GM23338 (cell line): ENCODE measurements at regions not wholly inside any gene's neighbourhood (a gene's known extent, or its start where the extent isn't known, plus 50 kb on each side); places are given as distances from the start of the nearest gene placed in this dataset.

ENCODE experiments used
- ATAC-seq: fragments of 200-7000 bp; cut with Tn5 transposase; 3 replicates; pipeline ENCODE4 v1.9.1; 2020
- DNase-seq: peaks from one replicate; pipeline ENCODE4 v3.0.0-alpha.2; 2015; ENCODE audit warnings: low spot score
- H2AFZ ChIP-seq: fragments of 200-600 bp; sonication (generic); 2 replicates; pipeline ENCODE4 v1.8.0; 2016; ENCODE audit warnings: antibody characterized with exemption, mild to moderate bottlenecking, moderate library complexity
- H3F3A ChIP-seq: fragments of 200-600 bp; sonication (generic); replicated peaks from 2 replicates; pipeline ENCODE4 v1.8.0; 2017; ENCODE audit warnings: antibody characterized with exemption, mixed run types, low read depth
- H3K27ac ChIP-seq: fragments of 200-600 bp; sonication (generic); 2 replicates; pipeline ENCODE4 v1.6.1; 2016; ENCODE audit warnings: low read depth
- H3K27me3 ChIP-seq: fragments of 200-600 bp; sonication (generic); 2 replicates; pipeline ENCODE4 v1.8.0; 2016; ENCODE audit warnings: mild to moderate bottlenecking, mixed run types, moderate library complexity; ENCODE audit not compliant: insufficient read depth
- H3K36me3 ChIP-seq: fragments of 200-600 bp; sonication (generic); 2 replicates; pipeline ENCODE4 v1.8.0; 2016; ENCODE audit warnings: mild to moderate bottlenecking; ENCODE audit not compliant: insufficient read depth
- H3K4me1 ChIP-seq: fragments of 200-600 bp; sonication (generic); 2 replicates; pipeline ENCODE4 v1.8.0; 2016; ENCODE audit warnings: mild to moderate bottlenecking, moderate library complexity; ENCODE audit not compliant: insufficient read depth
- H3K4me2 ChIP-seq: fragments of 200-600 bp; sonication (generic); 2 replicates; pipeline ENCODE4 v1.7.1; 2017; ENCODE audit warnings: mixed run types
- H3K4me3 ChIP-seq: fragments of 200-600 bp; sonication (generic); 2 replicates; pipeline ENCODE4 v1.6.1; 2016; ENCODE audit warnings: mixed run types
- H3K79me2 ChIP-seq: fragments of 200-600 bp; sonication (generic); replicated peaks from 2 replicates; pipeline ENCODE4 v1.8.0; 2017; ENCODE audit warnings: mild to moderate bottlenecking; ENCODE audit not compliant: insufficient read depth
- H3K9me2 ChIP-seq: fragments of 200-600 bp; sonication (generic); 2 replicates; pipeline ENCODE4 v1.8.0; 2017; ENCODE audit not compliant: insufficient read depth
- H4K20me1 ChIP-seq: fragments of 200-600 bp; sonication (generic); replicated peaks from 2 replicates; pipeline ENCODE4 v1.8.0; 2017; ENCODE audit warnings: mild to moderate bottlenecking; ENCODE audit not compliant: insufficient read depth
- H3K27ac Mint-ChIP-seq: 2 replicates; pipeline ENCODE4 v1.8.0; 2020; ENCODE audit warnings: inconsistent platforms, mild to moderate bottlenecking, moderate library complexity, mixed read lengths
- H3K27me3 Mint-ChIP-seq: 3 replicates; pipeline ENCODE4 v1.8.0; 2022; ENCODE audit warnings: low read depth, mild to moderate bottlenecking, moderate library complexity, mixed read lengths, inconsistent platforms; ENCODE audit not compliant: insufficient read depth, poor library complexity
- H3K36me3 Mint-ChIP-seq: 3 replicates; pipeline ENCODE4 v1.8.0; 2021; ENCODE audit warnings: low read depth, mild to moderate bottlenecking, inconsistent platforms, moderate library complexity, mixed read lengths
- H3K4me1 Mint-ChIP-seq: 3 replicates; pipeline ENCODE4 v1.8.0; 2020; ENCODE audit warnings: mild to moderate bottlenecking, inconsistent platforms, mixed read lengths
- H3K4me3 Mint-ChIP-seq: 3 replicates; pipeline ENCODE4 v1.8.0; 2021; ENCODE audit warnings: moderate library complexity, mild to moderate bottlenecking, inconsistent platforms, mixed read lengths
- H3K9me3 Mint-ChIP-seq: 3 replicates; pipeline ENCODE4 v1.8.0; 2020; ENCODE audit warnings: moderate library complexity, mild to moderate bottlenecking, inconsistent platforms, mixed read lengths
- CREB1 ChIP-seq: fragments of 250-450 bp; sonication (Bioruptor Pico); IDR thresholded peaks from 2 replicates; pipeline ENCODE4 v1.5.0; 2020; ENCODE audit warnings: low read depth, mild to moderate bottlenecking, moderate library complexity
- CTCF ChIP-seq, 2 experiments: fragments of 200-600 bp in 1 of 2; sonication (generic) in 1 of 2; conservative IDR thresholded peaks; 2 replicates each; pipeline versions ENCODE4 v1.5.1 to v1.6.1; 2016 to 2017; ENCODE audit warnings: antibody characterized with exemption in 2 of 2, low read depth in 2 of 2, mild to moderate bottlenecking in 2 of 2, moderate library complexity in 1 of 2
- EZH2 ChIP-seq: fragments of 200-600 bp; sonication (generic); IDR thresholded peaks from one replicate; pipeline ENCODE4 v1.8.0; 2017; ENCODE audit warnings: antibody characterized with exemption, mild to moderate bottlenecking, low read depth; ENCODE audit not compliant: unreplicated experiment
- EZH2phosphoT487 ChIP-seq: fragments of 200-600 bp; sonication (generic); IDR thresholded peaks from one replicate; pipeline ENCODE4 v1.8.1; 2018; ENCODE audit warnings: antibody characterized with exemption; ENCODE audit not compliant: unreplicated experiment
- NANOG ChIP-seq: IDR thresholded peaks from 2 replicates; pipeline ENCODE4 v1.6.1; 2016; ENCODE audit warnings: antibody characterized with exemption, borderline replicate concordance
- REST ChIP-seq: IDR thresholded peaks from one replicate; pipeline ENCODE4 v1.6.1; 2018; ENCODE audit warnings: antibody characterized with exemption; ENCODE audit not compliant: unreplicated experiment
- STAT1 ChIP-seq: IDR thresholded peaks from one replicate; pipeline ENCODE4 v1.6.1; 2016; ENCODE audit warnings: antibody characterized with exemption; ENCODE audit not compliant: unreplicated experiment
- ZNF114 ChIP-seq: fragments of 250-450 bp; sonication (Bioruptor Pico); IDR thresholded peaks from 2 replicates; pipeline ENCODE4 v1.5.0; 2020; ENCODE audit warnings: mild to moderate bottlenecking, moderate library complexity
- ZNF331 ChIP-seq: fragments of 250-450 bp; sonication (Bioruptor Pico); IDR thresholded peaks from 2 replicates; pipeline ENCODE4 v1.5.0; 2020; ENCODE audit warnings: low read depth, mild to moderate bottlenecking, moderate library complexity
- TF ChIP-seq, protein P1 (sequence below): fragments of 250-450 bp; sonication (Bioruptor Pico); IDR thresholded peaks from 2 replicates; pipeline ENCODE4 v1.5.0; 2020; ENCODE audit warnings: mild to moderate bottlenecking, moderate library complexity

- no peak overlapping the region for H3K27ac Mint-ChIP-seq
- H3K36me3 Mint-ChIP-seq = no peaks in the 10 kb centered on the region
- TF ChIP-seq EZH2phosphoT487 (no peak), NANOG (no peak)
- H3K9me2 ChIP-seq = no peaks in the 10 kb centered on the region
- peaks cover 14% of the 10 kb centered on the region for H3K4me1 Mint-ChIP-seq
- no peaks in the 10 kb centered on the region for H3K4me1 ChIP-seq
- H4K20me1 ChIP-seq = no peaks in the 10 kb centered on the region; the same call in 1 of the 2 replicates
- H3K27me3 ChIP-seq = no peaks in the 10 kb centered on the region
- H3K9me3 Mint-ChIP-seq = no peaks in the 10 kb centered on the region
- ATAC-seq (no peak), DNase-seq (no peak)
- H3K79me2 ChIP-seq = no peaks in the 10 kb centered on the region
- no peak overlapping the region for H2AFZ ChIP-seq
- no peak overlapping the region for H3K4me3 Mint-ChIP-seq
- no peaks in the 10 kb centered on the region for H3K36me3 ChIP-seq
- H3K27ac ChIP-seq = no peak overlapping the region
- H3K27me3 Mint-ChIP-seq = peaks cover 2% of the 10 kb centered on the region
- H3K4me2 ChIP-seq = no peak overlapping the region
- no peak overlapping the region for H3K4me3 ChIP-seq
- no peaks in the 10 kb centered on the region for H3F3A ChIP-seq
Observed at GRCh38 chr7:91323626-91324158, 59.5 kb downstream of the FZD1 start.

GRCh38 chr7:91324663-91325062 lies 60.4 kb downstream of the FZD1 start:
- H3K36me3 Mint-ChIP-seq = no peaks in the 10 kb centered on the region
- H3K4me3 Mint-ChIP-seq = no peak overlapping the region
- ATAC-seq (no peak), DNase-seq (no peak)
- TF ChIP-seq ZNF114 (CRISPR knock-in tag) = no peak
- no peak for TF ChIP-seq NANOG
- no peak for TF ChIP-seq STAT1
- TF ChIP-seq CREB1 (CRISPR knock-in tag) = no peak
- TF ChIP-seq EZH2 = no peak
- no peak for TF ChIP-seq CTCF (conservative IDR thresholded peaks at IDR 0.05; ENCODE audit: low read depth in 2 of 2)
- no peak for TF ChIP-seq ZNF331 (CRISPR knock-in tag)
- TF ChIP-seq REST = no peak
- TF ChIP-seq, protein P1, sequence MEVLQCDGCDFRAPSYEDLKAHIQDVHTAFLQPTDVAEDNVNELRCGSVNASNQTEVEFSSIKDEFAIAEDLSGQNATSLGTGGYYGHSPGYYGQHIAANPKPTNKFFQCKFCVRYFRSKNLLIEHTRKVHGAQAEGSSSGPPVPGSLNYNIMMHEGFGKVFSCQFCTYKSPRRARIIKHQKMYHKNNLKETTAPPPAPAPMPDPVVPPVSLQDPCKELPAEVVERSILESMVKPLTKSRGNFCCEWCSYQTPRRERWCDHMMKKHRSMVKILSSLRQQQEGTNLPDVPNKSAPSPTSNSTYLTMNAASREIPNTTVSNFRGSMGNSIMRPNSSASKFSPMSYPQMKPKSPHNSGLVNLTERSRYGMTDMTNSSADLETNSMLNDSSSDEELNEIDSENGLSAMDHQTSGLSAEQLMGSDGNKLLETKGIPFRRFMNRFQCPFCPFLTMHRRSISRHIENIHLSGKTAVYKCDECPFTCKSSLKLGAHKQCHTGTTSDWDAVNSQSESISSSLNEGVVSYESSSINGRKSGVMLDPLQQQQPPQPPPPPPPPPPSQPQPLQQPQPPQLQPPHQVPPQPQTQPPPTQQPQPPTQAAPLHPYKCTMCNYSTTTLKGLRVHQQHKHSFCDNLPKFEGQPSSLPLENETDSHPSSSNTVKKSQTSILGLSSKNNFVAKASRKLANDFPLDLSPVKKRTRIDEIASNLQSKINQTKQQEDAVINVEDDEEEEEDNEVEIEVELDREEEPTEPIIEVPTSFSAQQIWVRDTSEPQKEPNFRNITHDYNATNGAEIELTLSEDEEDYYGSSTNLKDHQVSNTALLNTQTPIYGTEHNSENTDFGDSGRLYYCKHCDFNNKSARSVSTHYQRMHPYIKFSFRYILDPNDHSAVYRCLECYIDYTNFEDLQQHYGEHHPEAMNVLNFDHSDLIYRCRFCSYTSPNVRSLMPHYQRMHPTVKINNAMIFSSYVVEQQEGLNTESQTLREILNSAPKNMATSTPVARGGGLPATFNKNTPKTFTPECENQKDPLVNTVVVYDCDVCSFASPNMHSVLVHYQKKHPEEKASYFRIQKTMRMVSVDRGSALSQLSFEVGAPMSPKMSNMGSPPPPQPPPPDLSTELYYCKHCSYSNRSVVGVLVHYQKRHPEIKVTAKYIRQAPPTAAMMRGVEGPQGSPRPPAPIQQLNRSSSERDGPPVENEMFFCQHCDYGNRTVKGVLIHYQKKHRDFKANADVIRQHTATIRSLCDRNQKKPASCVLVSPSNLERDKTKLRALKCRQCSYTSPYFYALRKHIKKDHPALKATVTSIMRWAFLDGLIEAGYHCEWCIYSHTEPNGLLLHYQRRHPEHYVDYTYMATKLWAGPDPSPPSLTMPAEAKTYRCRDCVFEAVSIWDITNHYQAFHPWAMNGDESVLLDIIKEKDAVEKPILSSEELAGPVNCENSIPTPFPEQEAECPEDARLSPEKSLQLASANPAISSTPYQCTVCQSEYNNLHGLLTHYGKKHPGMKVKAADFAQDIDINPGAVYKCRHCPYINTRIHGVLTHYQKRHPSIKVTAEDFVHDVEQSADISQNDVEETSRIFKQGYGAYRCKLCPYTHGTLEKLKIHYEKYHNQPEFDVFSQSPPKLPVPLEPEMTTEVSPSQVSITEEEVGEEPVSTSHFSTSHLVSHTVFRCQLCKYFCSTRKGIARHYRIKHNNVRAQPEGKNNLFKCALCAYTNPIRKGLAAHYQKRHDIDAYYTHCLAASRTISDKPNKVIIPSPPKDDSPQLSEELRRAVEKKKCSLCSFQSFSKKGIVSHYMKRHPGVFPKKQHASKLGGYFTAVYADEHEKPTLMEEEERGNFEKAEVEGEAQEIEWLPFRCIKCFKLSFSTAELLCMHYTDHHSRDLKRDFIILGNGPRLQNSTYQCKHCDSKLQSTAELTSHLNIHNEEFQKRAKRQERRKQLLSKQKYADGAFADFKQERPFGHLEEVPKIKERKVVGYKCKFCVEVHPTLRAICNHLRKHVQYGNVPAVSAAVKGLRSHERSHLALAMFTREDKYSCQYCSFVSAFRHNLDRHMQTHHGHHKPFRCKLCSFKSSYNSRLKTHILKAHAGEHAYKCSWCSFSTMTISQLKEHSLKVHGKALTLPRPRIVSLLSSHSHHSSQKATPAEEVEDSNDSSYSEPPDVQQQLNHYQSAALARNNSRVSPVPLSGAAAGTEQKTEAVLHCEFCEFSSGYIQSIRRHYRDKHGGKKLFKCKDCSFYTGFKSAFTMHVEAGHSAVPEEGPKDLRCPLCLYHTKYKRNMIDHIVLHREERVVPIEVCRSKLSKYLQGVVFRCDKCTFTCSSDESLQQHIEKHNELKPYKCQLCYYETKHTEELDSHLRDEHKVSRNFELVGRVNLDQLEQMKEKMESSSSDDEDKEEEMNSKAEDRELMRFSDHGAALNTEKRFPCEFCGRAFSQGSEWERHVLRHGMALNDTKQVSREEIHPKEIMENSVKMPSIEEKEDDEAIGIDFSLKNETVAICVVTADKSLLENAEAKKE (CRISPR knock-in tag) = no peak
- H3K27ac ChIP-seq = no peak overlapping the region
- H3K4me1 ChIP-seq = no peaks in the 10 kb centered on the region
- no peak overlapping the region for H3K27ac Mint-ChIP-seq
- no peak overlapping the region for H2AFZ ChIP-seq
- no peaks in the 10 kb centered on the region for H3F3A ChIP-seq
- peaks cover 2% of the 10 kb centered on the region for H3K27me3 Mint-ChIP-seq
- H3K27me3 ChIP-seq = no peaks in the 10 kb centered on the region
- H3K9me3 Mint-ChIP-seq = no peaks in the 10 kb centered on the region
- H3K9me2 ChIP-seq = no peaks in the 10 kb centered on the region
- H3K4me1 Mint-ChIP-seq = peaks cover 14% of the 10 kb centered on the region
- H3K79me2 ChIP-seq = no peaks in the 10 kb centered on the region
- no peak overlapping the region for H3K4me3 ChIP-seq
- H4K20me1 ChIP-seq = no peaks in the 10 kb centered on the region; the same call in 1 of the 2 replicates
- no peaks in the 10 kb centered on the region for H3K36me3 ChIP-seq
- H3K4me2 ChIP-seq = no peak overlapping the region
